ENCODE measurements at regions not wholly inside any gene's neighbourhood (a gene's known extent, or its start where the extent isn't known, plus 50 kb on each side); places are given as distances from the start of the nearest gene placed in this dataset.

DNA sequence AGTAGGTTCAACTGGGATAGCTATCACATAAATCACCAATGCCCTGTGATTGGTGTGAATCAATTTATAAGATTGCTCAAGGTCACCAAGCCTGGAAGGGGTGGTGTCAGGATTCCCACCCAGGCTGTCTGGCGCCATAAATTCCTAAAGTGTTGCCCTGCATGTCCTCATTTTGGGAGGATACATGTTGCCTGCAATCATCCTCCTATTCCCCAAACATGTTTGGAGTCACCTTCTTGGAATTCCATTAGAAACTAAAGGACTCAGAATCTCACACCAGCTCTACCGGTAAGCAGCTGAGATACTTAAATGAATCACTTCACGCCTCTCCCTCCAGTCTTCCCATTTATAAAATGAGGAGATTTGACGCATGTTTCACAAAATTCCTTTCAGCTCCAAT is 54.1 kb upstream of the SLC45A1 start:
- Histone ChIP-seq H4K8ac (ENCODE audit: extremely low read depth, insufficient read depth, low read length) (no peak overlapping the region), H2BK20ac (ENCODE audit: low read length) (peak overlapping the region; percentile 93; the same call in 1 of the 2 replicates), H2BK12ac (ENCODE audit: low read depth, low read length) (0 out of 2 replicates have a peak overlapping the region, but pooled peaks have one; percentile 87), H3K56ac (replicated peaks; ENCODE audit: insufficient read length, low read depth, low read length) (no peak overlapping the region), H3K79me1 (ENCODE audit: low read depth, low read length) (no peaks in the 10 kb centered on the region), H3K9me3 (ENCODE audit: insufficient read depth in 2 of 2, low read depth in 1 of 2, low read length in 1 of 2) (no peaks in the 10 kb centered on the region; a peak in 1 of 4 replicates), H3K18ac (ENCODE audit: extremely low read depth, low read length) (no peak overlapping the region), H2AK5ac (ENCODE audit: low read depth, low read length) (no peak overlapping the region), H3K27me3 (replicated peaks in 1 of 4; ENCODE audit: control insufficient read depth in 3 of 4, extremely low read depth in 1 of 4, insufficient read depth in 3 of 4, low read length in 3 of 4) (no peaks in the 10 kb centered on the region), H3K23me2 (ENCODE audit: low read depth, low read length) (0 out of 2 replicates have a peak, but pooled peaks cover 2% of the 10 kb centered on the region), H2AFZ (ENCODE audit: low read length) (no peak overlapping the region), H2BK120ac (replicated peaks; ENCODE audit: low read depth, low read length) (peak overlapping the region; percentile 78), H4K91ac (replicated peaks; ENCODE audit: insufficient read length, low read length) (peak overlapping the region; percentile 20), H2BK5ac (ENCODE audit: low read depth, low read length) (peak overlapping the region; percentile 52; the same call in 1 of the 2 replicates), H3K79me2 (ENCODE audit: control insufficient read depth in 1 of 2, insufficient read depth in 2 of 2, low read length in 2 of 2) (no peaks in the 10 kb centered on the region), H3K4me2 (ENCODE audit: insufficient read depth in 1 of 2, low read depth in 2 of 2, low read length in 2 of 2) (no peak overlapping the region), H3K14ac (ENCODE audit: insufficient read length) (no peak overlapping the region), H2BK15ac (ENCODE audit: low read length) (peak overlapping the region; percentile 92; the same call in 1 of the 2 replicates), H4K5ac (ENCODE audit: insufficient read length, low read depth, low read length) (no peak overlapping the region), H4K20me1 (replicated peaks in 1 of 2; ENCODE audit: control insufficient read depth in 1 of 2, insufficient read depth in 2 of 2, low read length in 2 of 2) (no peaks in the 10 kb centered on the region), H3K27ac (ENCODE audit: low read depth, low read length) (no peak overlapping the region), H3K36me3 (ENCODE audit: control insufficient read depth in 2 of 4, insufficient read depth in 4 of 4, low read length in 3 of 4) (no peaks in the 10 kb centered on the region), H3K4me3 (ENCODE audit: extremely low read depth in 1 of 4, insufficient read depth in 2 of 4, low read depth in 3 of 4, low read length in 4 of 4) (no peak overlapping the region), H3K23ac (ENCODE audit: insufficient read length) (no peak overlapping the region), H3K4ac (replicated peaks; ENCODE audit: insufficient read length, low read depth, low read length) (no peak overlapping the region), H3K9ac (replicated peaks in 1 of 4; ENCODE audit: extremely low read depth in 1 of 4, low read depth in 3 of 4, low read length in 3 of 4) (no peak overlapping the region), H3K4me1 (replicated peaks in 1 of 4; ENCODE audit: control insufficient read depth in 3 of 4, insufficient read depth in 4 of 4, low read length in 3 of 4) (peaks cover 8 to 19% (median 13%) of the 10 kb centered on the region in 4 experiments)
- POLR2A ChIA-PET (ENCODE audit: partially characterized antibody): no interaction called here
- TF ChIP-seq MAFK (IDR thresholded peaks at IDR 0.05; ENCODE audit: low read depth, low read length) (no peak), EZH2 (IDR thresholded peaks at IDR 0.05; ENCODE audit: low read depth, low read length, severe bottlenecking) (no peak), SIX5 (IDR thresholded peaks at IDR 0.05; ENCODE audit: low read depth, low read length) (no peak), SUZ12 (IDR thresholded peaks at IDR 0.05; ENCODE audit: low read length) (no peak), KDM1A (IDR thresholded peaks at IDR 0.05; ENCODE audit: borderline replicate concordance, low read length) (no peak), RFX5 (IDR thresholded peaks at IDR 0.05; ENCODE audit: borderline replicate concordance, low read depth, low read length) (no peak), EGR1 (IDR thresholded peaks at IDR 0.05; ENCODE audit: borderline replicate concordance, low read depth, low read length) (no peak), TEAD4 (IDR thresholded peaks at IDR 0.05; ENCODE audit: low read depth, low read length) (no peak), SP4 (IDR thresholded peaks at IDR 0.05; ENCODE audit: low read length) (no peak), CHD1 (IDR thresholded peaks at IDR 0.05; ENCODE audit: low read depth, low read length) (no peak)
- 86% methylated on average over 4 of the region's 4 CpGs; no CpG with 5 or more reads in 1 of the 2 experiments for WGBS, 2 experiments (ENCODE audit: extremely low coverage in 1 of 2, insufficient coverage in 1 of 2, insufficient read length in 1 of 2, insufficient replicate concordance in 2 of 2, low coverage in 1 of 2, low lambda C conversion rate in 2 of 2, missing lambda C conversion rate in 1 of 2)
- FAIRE-seq: no peak
- CTCF ChIA-PET (ENCODE audit: partially characterized antibody): interaction anchor here (2.9 kb wide), 1 partner anchor 249 kb away, joined by 7 read pairs; no protein-coding TSS in a partner anchor
- no peak for DNase-seq (ENCODE audit: low read depth in 1 of 2, low spot score in 2 of 2)

Data from H1 (cell line).